ENCODE measurements at regions not wholly inside any gene's neighbourhood (a gene's known extent, or its start where the extent isn't known, plus 50 kb on each side); places are given as distances from the start of the nearest gene placed in this dataset.

- no peaks in the 10 kb centered on the region for H3K4me1 ChIP-seq (replicated peaks; ENCODE audit: insufficient read depth)
- BruUV-seq (replicated peaks), result no TSS peak
- no peak overlapping the region for H3K4me2 ChIP-seq
- H3K4me3 ChIP-seq, result no peak overlapping the region
- H3K27me3 ChIP-seq (ENCODE audit: insufficient read depth, low read depth), result no peaks in the 10 kb centered on the region
- POLR2A ChIA-PET (ENCODE audit: unreplicated experiment), result no interaction called here
- no peaks in the 10 kb centered on the region for H3K9me2 ChIP-seq (ENCODE audit: insufficient read depth)
- no peaks in the 10 kb centered on the region for H3K79me2 ChIP-seq (ENCODE audit: low read depth)
- no peak for DNase-seq
- H4K20me1 ChIP-seq (ENCODE audit: insufficient read depth), result no peaks in the 10 kb centered on the region; the same call in 1 of the 2 replicates
- no peak overlapping the region for H2AFZ ChIP-seq
- CTCF ChIA-PET, result no interaction called here
- intact Hi-C loops (cut with micrococcal nuclease; ENCODE audit: unreplicated experiment), result no loop called here
- no peaks in the 10 kb centered on the region for H3K9me3 ChIP-seq (ENCODE audit: insufficient read depth, low read depth)
- no peaks in the 10 kb centered on the region for H3F3A ChIP-seq (ENCODE audit: insufficient read depth, low read depth)
- H3K27ac ChIP-seq, result no peak overlapping the region
- TF ChIP-seq EZH2 (IDR thresholded peaks at IDR 0.05; ENCODE audit: low read depth) (no peak), CTCF (conservative IDR thresholded peaks at IDR 0.05) (no peak)
- H3K36me3 ChIP-seq (ENCODE audit: low read depth), result no peaks in the 10 kb centered on the region
These were observed 587.1 kb upstream of the ATXN7L3B start for GRCh38 chr12:73950507-73950906.

GRCh38 chr12:73951956-73952703, 585.5 kb upstream of the ATXN7L3B start:
- H4K20me1 ChIP-seq (ENCODE audit: insufficient read depth), result no peaks in the 10 kb centered on the region; the same call in 1 of the 2 replicates
- no peaks in the 10 kb centered on the region for H3K79me2 ChIP-seq (ENCODE audit: low read depth)
- BruUV-seq (replicated peaks), result no TSS peak
- no peak overlapping the region for H2AFZ ChIP-seq
- ChIA-PET CTCF (no interaction called here), POLR2A (ENCODE audit: unreplicated experiment) (no interaction called here)
- no peak for DNase-seq
- TF ChIP-seq CTCF (conservative IDR thresholded peaks at IDR 0.05) (no peak), EZH2 (IDR thresholded peaks at IDR 0.05; ENCODE audit: low read depth) (no peak)
- H3K9me3 ChIP-seq (ENCODE audit: insufficient read depth, low read depth), result no peaks in the 10 kb centered on the region
- H3F3A ChIP-seq (ENCODE audit: insufficient read depth, low read depth), result no peaks in the 10 kb centered on the region
- no peaks in the 10 kb centered on the region for H3K9me2 ChIP-seq (ENCODE audit: insufficient read depth)
- H3K36me3 ChIP-seq (ENCODE audit: low read depth), result no peaks in the 10 kb centered on the region
- intact Hi-C loops (cut with micrococcal nuclease; ENCODE audit: unreplicated experiment), result no loop called here
- H3K4me2 ChIP-seq, result no peak overlapping the region
- no peak overlapping the region for H3K27ac ChIP-seq
- no peaks in the 10 kb centered on the region for H3K27me3 ChIP-seq (ENCODE audit: insufficient read depth, low read depth)
- H3K4me1 ChIP-seq (replicated peaks; ENCODE audit: insufficient read depth), result no peaks in the 10 kb centered on the region
- no peak overlapping the region for H3K4me3 ChIP-seq

- intact Hi-C loops (cut with micrococcal nuclease; ENCODE audit: unreplicated experiment), result no loop called here
- Histone ChIP-seq H3K4me3 (no peak overlapping the region), H3F3A (ENCODE audit: insufficient read depth, low read depth) (no peaks in the 10 kb centered on the region), H3K27me3 (ENCODE audit: insufficient read depth, low read depth) (no peaks in the 10 kb centered on the region), H3K27ac (no peak overlapping the region), H2AFZ (no peak overlapping the region), H3K79me2 (ENCODE audit: low read depth) (no peaks in the 10 kb centered on the region), H3K9me3 (ENCODE audit: insufficient read depth, low read depth) (no peaks in the 10 kb centered on the region), H3K4me1 (replicated peaks; ENCODE audit: insufficient read depth) (no peaks in the 10 kb centered on the region), H3K36me3 (ENCODE audit: low read depth) (no peaks in the 10 kb centered on the region), H3K4me2 (no peak overlapping the region), H3K9me2 (ENCODE audit: insufficient read depth) (no peaks in the 10 kb centered on the region), H4K20me1 (ENCODE audit: insufficient read depth) (no peaks in the 10 kb centered on the region)
- TF ChIP-seq CTCF (conservative IDR thresholded peaks at IDR 0.05) (no peak), EZH2 (IDR thresholded peaks at IDR 0.05; ENCODE audit: low read depth) (no peak)
- ChIA-PET CTCF (no interaction called here), POLR2A (ENCODE audit: unreplicated experiment) (no interaction called here)
- no peak for DNase-seq
- BruUV-seq (replicated peaks), result no TSS peak
These were observed 573.0 kb upstream of the ATXN7L3B start for GRCh38 chr12:73964641-73965040.
